ENCODE measurements at regions not wholly inside any gene's neighbourhood (a gene's known extent, or its start where the extent isn't known, plus 50 kb on each side); places are given as distances from the start of the nearest gene placed in this dataset.

DNA sequence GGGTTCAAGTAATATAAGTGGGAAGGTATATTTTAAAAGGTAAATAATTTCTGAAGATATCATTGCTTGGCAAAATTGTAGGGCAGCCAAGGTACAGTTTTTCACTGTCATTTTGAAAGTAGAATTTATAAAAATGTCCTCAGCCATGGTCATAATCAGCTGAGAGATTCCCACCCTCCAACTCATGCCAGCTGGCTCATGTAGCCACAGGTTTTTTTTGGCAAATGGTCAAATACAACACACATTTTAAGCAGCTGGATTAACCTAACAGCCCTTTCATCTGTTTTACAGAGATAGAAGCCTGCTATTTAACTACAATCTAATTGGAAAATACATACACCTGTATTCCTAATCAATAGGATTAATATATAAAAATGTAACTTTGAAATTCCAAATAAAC is 619.2 kb upstream of the SGCG start:
- no peak for FAIRE-seq

More for the DNA sequence above, 619.2 kb upstream of the SGCG start:
- H2BK5ac ChIP-seq (ENCODE audit: low read depth, low read length), result no peak overlapping the region
- POLR2A ChIA-PET (ENCODE audit: partially characterized antibody), result interaction anchor here (0.6 kb wide), 1 partner anchor 189 kb away, joined by 3 read pairs; no protein-coding TSS in a partner anchor
- H3K56ac ChIP-seq (replicated peaks; ENCODE audit: insufficient read length, low read depth, low read length), result no peak overlapping the region
- H2AK5ac ChIP-seq (ENCODE audit: low read depth, low read length), result no peak overlapping the region
- H2AFZ ChIP-seq (ENCODE audit: low read length), result no peak overlapping the region
- H3K4me1 ChIP-seq (replicated peaks in 1 of 4; ENCODE audit: control insufficient read depth in 3 of 4, insufficient read depth in 4 of 4, low read length in 3 of 4), result no peaks in the 10 kb centered on the region
- CTCF ChIA-PET (ENCODE audit: partially characterized antibody), result no interaction called here
- H3K9me3 ChIP-seq (ENCODE audit: insufficient read depth in 2 of 2, low read depth in 1 of 2, low read length in 1 of 2), result no peaks in the 10 kb centered on the region
- H3K4me2 ChIP-seq (ENCODE audit: insufficient read depth in 1 of 2, low read depth in 2 of 2, low read length in 2 of 2), result no peak overlapping the region
- H3K27me3 ChIP-seq (replicated peaks in 1 of 4; ENCODE audit: control insufficient read depth in 3 of 4, extremely low read depth in 1 of 4, insufficient read depth in 3 of 4, low read length in 3 of 4), result no peaks in the 10 kb centered on the region
- no peak overlapping the region for H2BK15ac ChIP-seq (ENCODE audit: low read length)
- no peak overlapping the region for H2BK20ac ChIP-seq (ENCODE audit: low read length)
- no peak overlapping the region for H4K8ac ChIP-seq (ENCODE audit: extremely low read depth, insufficient read depth, low read length)
- H3K4me3 ChIP-seq (ENCODE audit: extremely low read depth in 1 of 4, insufficient read depth in 2 of 4, low read depth in 3 of 4, low read length in 4 of 4), result no peak overlapping the region
- TF ChIP-seq HDAC2 (IDR thresholded peaks at IDR 0.05; ENCODE audit: borderline replicate concordance in 1 of 2, low read depth in 2 of 2, low read length in 2 of 2), result no peak
- no peak for TF ChIP-seq ASH2L (IDR thresholded peaks at IDR 0.05; ENCODE audit: low read length)
- TF ChIP-seq POU5F1 (IDR thresholded peaks at IDR 0.05; ENCODE audit: low read depth, low read length), result no peak
- TF ChIP-seq NANOG (IDR thresholded peaks at IDR 0.05; ENCODE audit: insufficient read depth, low read depth, low read length, poor library complexity, severe bottlenecking), result no peak
- no peak for TF ChIP-seq SP2 (IDR thresholded peaks at IDR 0.05; ENCODE audit: low read length)
- no peak for TF ChIP-seq POLR2AphosphoS5 (IDR thresholded peaks at IDR 0.05; ENCODE audit: low read depth, low read length)
- TF ChIP-seq BACH1 (IDR thresholded peaks at IDR 0.05; ENCODE audit: low read length), result no peak
- no peak for TF ChIP-seq CBX8 (IDR thresholded peaks at IDR 0.05; ENCODE audit: borderline replicate concordance, low read depth, low read length)
- TF ChIP-seq TAF1 (IDR thresholded peaks at IDR 0.05; ENCODE audit: low read depth, low read length), result no peak
- TF ChIP-seq RBBP5 (IDR thresholded peaks at IDR 0.05; ENCODE audit: borderline replicate concordance, low read depth, low read length), result no peak
- no peak overlapping the region for H3K9ac ChIP-seq (replicated peaks in 1 of 4; ENCODE audit: extremely low read depth in 1 of 4, low read depth in 3 of 4, low read length in 3 of 4)
- H3K4ac ChIP-seq (replicated peaks; ENCODE audit: insufficient read length, low read depth, low read length), result no peak overlapping the region
- H3K18ac ChIP-seq (ENCODE audit: extremely low read depth, low read length), result no peak overlapping the region
- H3K23me2 ChIP-seq (ENCODE audit: low read depth, low read length), result no peaks in the 10 kb centered on the region
- H3K36me3 ChIP-seq (ENCODE audit: control insufficient read depth in 2 of 4, insufficient read depth in 4 of 4, low read length in 3 of 4), result no peaks in the 10 kb centered on the region
- H3K27ac ChIP-seq (ENCODE audit: low read depth, low read length), result no peak overlapping the region
- H2BK120ac ChIP-seq (replicated peaks; ENCODE audit: low read depth, low read length), result no peak overlapping the region
- no peak overlapping the region for H4K91ac ChIP-seq (replicated peaks; ENCODE audit: insufficient read length, low read length)
- no peak overlapping the region for H4K5ac ChIP-seq (ENCODE audit: insufficient read length, low read depth, low read length)
- no peak overlapping the region for H3K14ac ChIP-seq (ENCODE audit: insufficient read length)
- no peak for DNase-seq (ENCODE audit: low read depth in 1 of 2, low spot score in 2 of 2)
- no peaks in the 10 kb centered on the region for H3K79me2 ChIP-seq (ENCODE audit: control insufficient read depth in 1 of 2, insufficient read depth in 2 of 2, low read length in 2 of 2)
- H2BK12ac ChIP-seq (ENCODE audit: low read depth, low read length), result no peak overlapping the region
- no peak overlapping the region for H3K23ac ChIP-seq (ENCODE audit: insufficient read length)
- H4K20me1 ChIP-seq (replicated peaks in 1 of 2; ENCODE audit: control insufficient read depth in 1 of 2, insufficient read depth in 2 of 2, low read length in 2 of 2), result no peaks in the 10 kb centered on the region
- no peaks in the 10 kb centered on the region for H3K79me1 ChIP-seq (ENCODE audit: low read depth, low read length)
